IMR-90 (cell line): ENCODE measurements at regions not wholly inside any gene's neighbourhood (a gene's known extent, or its start where the extent isn't known, plus 50 kb on each side); places are given as distances from the start of the nearest gene placed in this dataset.

Experiments
- ATAC-seq: fragments of 200-7000 bp; cut with Tn5 transposase; 2 replicates; pipeline ENCODE4 v1.9.1; 2020; ENCODE audit warnings: low read depth, mild to moderate bottlenecking, moderate library complexity
- BruUV-seq: library from RNA; stranded (reverse); fragments of 400-500 nt; replicated peaks from 2 replicates; lab custom pipeline; 2021; lab: Mats Ljungman, UMichigan
- CTCF ChIA-PET: fragments of 300-600 bp; formaldehyde crosslinking; extraction: SDS; loops from one replicate; lab custom pipeline; 2021; ENCODE audit warnings: antibody characterized with exemption; lab: Yijun Ruan, JAX
- POLR2A ChIA-PET: fragments of 300-600 bp; sonication (Branson Sonifier 250); formaldehyde crosslinking; loops from one replicate; lab custom pipeline; 2022; ENCODE audit warnings: antibody characterized with exemption; ENCODE audit not compliant: unreplicated experiment; lab: Charles Lee
- DNase-seq: peaks from one replicate; pipeline ENCODE4 v3.0.0; 2013
- H2AFZ ChIP-seq: replicated peaks from 2 replicates; pipeline ENCODE3; 2013; ENCODE audit warnings: low read length, mild to moderate bottlenecking; ENCODE audit not compliant: poor library complexity
- H2AK5ac ChIP-seq: 2 replicates; pipeline ENCODE4 v1.6.1; 2013; ENCODE audit warnings: low read depth, low read length, inconsistent platforms
- H2AK9ac ChIP-seq: replicated peaks from 2 replicates; pipeline ENCODE3; 2013; ENCODE audit warnings: mild to moderate bottlenecking, low read depth, low read length, moderate library complexity; ENCODE audit not compliant: poor library complexity
- H2BK120ac ChIP-seq: 2 replicates; pipeline ENCODE4 v1.6.1; 2013; ENCODE audit warnings: low read depth, low read length, inconsistent platforms
- H2BK15ac ChIP-seq: 3 replicates; pipeline ENCODE4 v1.6.1; 2013; ENCODE audit warnings: low read depth, low read length, inconsistent platforms
- H2BK20ac ChIP-seq: 2 replicates; pipeline ENCODE4 v1.6.1; 2013; ENCODE audit warnings: low read depth, mild to moderate bottlenecking, inconsistent platforms, low read length, moderate library complexity
- H2BK5ac ChIP-seq: 2 replicates; pipeline ENCODE4 v1.6.1; 2013; ENCODE audit warnings: mild to moderate bottlenecking, low read depth, low read length, inconsistent platforms; ENCODE audit not compliant: poor library complexity, severe bottlenecking
- H3K14ac ChIP-seq: replicated peaks from 2 replicates; pipeline ENCODE4 v1.6.1; 2013; ENCODE audit warnings: low read depth, low read length, inconsistent platforms
- H3K18ac ChIP-seq: 2 replicates; pipeline ENCODE4 v1.6.1; 2013; ENCODE audit warnings: low read depth, low read length, control low read depth
- H3K23ac ChIP-seq: 2 replicates; pipeline ENCODE4 v1.6.1; 2013; ENCODE audit warnings: low read depth, low read length, inconsistent platforms
- H3K27ac ChIP-seq: 2 replicates; pipeline ENCODE4 v1.5.1; 2013; ENCODE audit warnings: mild to moderate bottlenecking, control low read depth, low read length; ENCODE audit not compliant: insufficient read depth
- H3K27me3 ChIP-seq: 2 replicates; pipeline ENCODE4 v1.6.1; 2013; ENCODE audit warnings: low read length; ENCODE audit not compliant: control insufficient read depth, insufficient read depth
- H3K36me3 ChIP-seq: 2 replicates; pipeline ENCODE4 v1.6.1; 2013; ENCODE audit warnings: low read length, mixed read lengths; ENCODE audit not compliant: control insufficient read depth, insufficient read depth
- H3K4ac ChIP-seq: 2 replicates; pipeline ENCODE4 v1.6.1; 2013; ENCODE audit warnings: low read depth, low read length, inconsistent platforms
- H3K4me1 ChIP-seq: 2 replicates; pipeline ENCODE4 v1.6.1; 2013; ENCODE audit warnings: low read length, mixed read lengths; ENCODE audit not compliant: control insufficient read depth, insufficient read depth
- H3K4me2 ChIP-seq: 2 replicates; pipeline ENCODE4 v1.6.1; 2013; ENCODE audit warnings: low read depth, mild to moderate bottlenecking, control low read depth, low read length, moderate library complexity
- H3K4me3 ChIP-seq: 2 replicates; pipeline ENCODE4 v1.5.1; 2013; ENCODE audit warnings: low read depth, mild to moderate bottlenecking, control low read depth, low read length, moderate library complexity; ENCODE audit not compliant: insufficient read depth
- H3K56ac ChIP-seq: 2 replicates; pipeline ENCODE4 v1.6.1; 2013; ENCODE audit warnings: low read length, inconsistent platforms; ENCODE audit not compliant: insufficient read depth; ENCODE audit errors: extremely low read depth
- H3K79me1 ChIP-seq, 2 experiments: 2 replicates each; pipeline ENCODE4 v1.6.1; 2013; ENCODE audit warnings: low read length in 2 of 2, inconsistent platforms in 1 of 2, low read depth in 1 of 2
- H3K9ac ChIP-seq: 2 replicates; pipeline ENCODE4 v1.6.1; 2013; ENCODE audit warnings: low read depth, low read length, control low read depth
- H3K9me1 ChIP-seq: 2 replicates; pipeline ENCODE4 v1.6.1; 2013; ENCODE audit warnings: low read length, inconsistent platforms; ENCODE audit not compliant: insufficient read depth
- H3K9me3 ChIP-seq: 2 replicates; pipeline ENCODE4 v1.6.1; 2013; ENCODE audit warnings: low read length; ENCODE audit not compliant: control insufficient read depth, insufficient read depth
- H4K20me1 ChIP-seq: 2 replicates; pipeline ENCODE4 v1.6.1; 2013; ENCODE audit warnings: low read length, inconsistent platforms; ENCODE audit not compliant: insufficient read depth
- H4K5ac ChIP-seq: 2 replicates; pipeline ENCODE4 v1.6.1; 2013; ENCODE audit warnings: mild to moderate bottlenecking, low read depth, low read length, control low read depth
- H4K8ac ChIP-seq, 2 experiments: 2 replicates each; pipeline ENCODE4 v1.6.1; 2013; ENCODE audit warnings: low read depth in 2 of 2, low read length in 2 of 2, control low read depth in 1 of 2, inconsistent platforms in 1 of 2
- H4K91ac ChIP-seq: 2 replicates; pipeline ENCODE4 v1.6.1; 2013; ENCODE audit warnings: low read depth, low read length, inconsistent platforms; ENCODE audit not compliant: insufficient read depth
- BHLHE40 ChIP-seq: fragments of 150-350 bp; IDR thresholded peaks from 2 replicates; pipeline ENCODE4 v1.6.1; 2016; ENCODE audit warnings: mild to moderate bottlenecking, low read depth, low read length
- CEBPB ChIP-seq: IDR thresholded peaks from 2 replicates; pipeline ENCODE4 v1.6.1; 2012; ENCODE audit warnings: low read depth, low read length, improper control_type of control experiment
- CHD1 ChIP-seq: IDR thresholded peaks from 2 replicates; pipeline ENCODE4 v1.6.1; 2012; ENCODE audit warnings: low read depth, low read length, improper control_type of control experiment
- CTCF ChIP-seq: conservative IDR thresholded peaks from 2 replicates; pipeline ENCODE4 v1.5.1; 2012; ENCODE audit warnings: mild to moderate bottlenecking, low read depth, low read length, improper control_type of control experiment
- ELK1 ChIP-seq: fragments of 150-350 bp; IDR thresholded peaks from 2 replicates; pipeline ENCODE4 v1.6.1; 2016; ENCODE audit warnings: low read depth, mild to moderate bottlenecking, low read length, moderate library complexity, borderline replicate concordance
- FOS ChIP-seq: fragments of 150-350 bp; IDR thresholded peaks from 2 replicates; pipeline ENCODE4 v1.6.1; 2016; ENCODE audit warnings: low read depth, low read length
- MAFK ChIP-seq: IDR thresholded peaks from 2 replicates; pipeline ENCODE4 v1.6.1; 2012; ENCODE audit warnings: low read depth, low read length, improper control_type of control experiment
- MAZ ChIP-seq: IDR thresholded peaks from 2 replicates; pipeline ENCODE4 v1.6.1; 2012; ENCODE audit warnings: low read depth, mild to moderate bottlenecking, low read length, improper control_type of control experiment, moderate library complexity, borderline replicate concordance
- MXI1 ChIP-seq: IDR thresholded peaks from 2 replicates; pipeline ENCODE4 v1.6.1; 2012; ENCODE audit warnings: low read depth, mild to moderate bottlenecking, low read length, moderate library complexity, borderline replicate concordance
- NFE2L2 ChIP-seq: fragments of 150-350 bp; IDR thresholded peaks from 2 replicates; pipeline ENCODE4 v1.6.1; 2016; ENCODE audit warnings: low read depth, mild to moderate bottlenecking, low read length
- POLR2A ChIP-seq: IDR thresholded peaks from 2 replicates; pipeline ENCODE4 v1.6.1; 2012; ENCODE audit warnings: mild to moderate bottlenecking, low read depth, low read length
- RAD21 ChIP-seq: IDR thresholded peaks from 2 replicates; pipeline ENCODE4 v1.6.1; 2012; ENCODE audit warnings: low read length, improper control_type of control experiment
- RCOR1 ChIP-seq: IDR thresholded peaks from 2 replicates; pipeline ENCODE4 v1.6.1; 2012; ENCODE audit warnings: mild to moderate bottlenecking, low read length, improper control_type of control experiment; ENCODE audit not compliant: insufficient replicate concordance
- RFX5 ChIP-seq: IDR thresholded peaks from 2 replicates; pipeline ENCODE4 v1.8.0; 2012; ENCODE audit warnings: low read depth, mild to moderate bottlenecking, low read length, moderate library complexity
- SMC3 ChIP-seq: fragments of 150-350 bp; IDR thresholded peaks from 2 replicates; pipeline ENCODE4 v1.6.1; 2016; ENCODE audit warnings: low read depth, mild to moderate bottlenecking, antibody characterized with exemption, low read length, moderate library complexity
- WGBS, 2 experiments: methylation state at CpG; one replicate each; pipeline versions ENCODE4 v1.1.5 to v1.1.7; 2013; ENCODE audit warnings: missing lambda C conversion rate in 2 of 2; ENCODE audit not compliant: insufficient read length in 1 of 2; ENCODE audit errors: extremely low coverage in 2 of 2; 5-methylcytosine and 5-hydroxymethylcytosine counted together
- dilution Hi-C: fragments of 300-500 bp; cut with HindIII; formaldehyde crosslinking; loops from one replicate; pipeline ENCODE4 v1.14.3; 2018; ENCODE audit warnings: low sequenced_read_pairs; ENCODE audit not compliant: unreplicated experiment
- in situ Hi-C: fragments of 300-500 bp; cut with MboI; formaldehyde crosslinking; loops from 3 replicates; pipeline ENCODE4 v1.14.3; 2019; ENCODE audit warnings: low sequenced_read_pairs, inconsistent platforms, mixed read lengths
- intact Hi-C: fragments of 100-400 bp; cut with micrococcal nuclease; formaldehyde crosslinking; loops from 2 replicates; pipeline ENCODE4 v1.10.0; 2022
- TF ChIP-seq, protein P1 (sequence below): fragments of 150-350 bp; IDR thresholded peaks from 2 replicates; pipeline ENCODE4 v1.6.1; 2017; ENCODE audit warnings: mild to moderate bottlenecking, antibody characterized with exemption, low read length, low read depth

- Histone ChIP-seq H3K27ac (no peak overlapping the region), H2AK5ac (no peak overlapping the region), H4K20me1 (no peaks in the 10 kb centered on the region), H3K27me3 (no peaks in the 10 kb centered on the region; the same call in 1 of the 2 replicates), H4K8ac (no peak overlapping the region), H2AK9ac (no peak overlapping the region), H3K4me3 (no peak overlapping the region), H3K4ac (no peak overlapping the region), H3K9me1 (no peaks in the 10 kb centered on the region), H3K79me1 (no peaks in the 10 kb centered on the region), H2BK15ac (no peak overlapping the region), H3K14ac (no peak overlapping the region), H3K56ac (no peak overlapping the region), H2AFZ (no peak overlapping the region), H3K9me3 (no peaks in the 10 kb centered on the region), H2BK5ac (no peak overlapping the region), H3K18ac (no peak overlapping the region), H4K91ac (no peak overlapping the region), H3K23ac (no peak overlapping the region), H2BK120ac (no peak overlapping the region), H2BK20ac (no peak overlapping the region), H3K4me2 (no peak overlapping the region), H3K9ac (no peak overlapping the region), H4K5ac (no peak overlapping the region), H3K4me1 (no peaks in the 10 kb centered on the region), H3K36me3 (no peaks in the 10 kb centered on the region)
- WGBS, 2 experiments: no CpG with 5 or more reads among the region's 2 CpGs
- ATAC-seq (no peak), DNase-seq (no peak)
- BruUV-seq: no TSS peak
- dilution Hi-C loops (no loop called here), in situ Hi-C loops (no loop called here), intact Hi-C loops (no loop called here)
- TF ChIP-seq MAFK: no peak
- no peak for TF ChIP-seq POLR2A
- no peak for TF ChIP-seq CEBPB
- TF ChIP-seq RFX5: no peak
- no peak for TF ChIP-seq CHD1
- no peak for TF ChIP-seq MAZ
- TF ChIP-seq ELK1: no peak
- TF ChIP-seq NFE2L2: no peak
- TF ChIP-seq RAD21: no peak
- no peak for TF ChIP-seq SMC3
- TF ChIP-seq RCOR1: no peak
- no peak for TF ChIP-seq BHLHE40
- TF ChIP-seq, protein P1, sequence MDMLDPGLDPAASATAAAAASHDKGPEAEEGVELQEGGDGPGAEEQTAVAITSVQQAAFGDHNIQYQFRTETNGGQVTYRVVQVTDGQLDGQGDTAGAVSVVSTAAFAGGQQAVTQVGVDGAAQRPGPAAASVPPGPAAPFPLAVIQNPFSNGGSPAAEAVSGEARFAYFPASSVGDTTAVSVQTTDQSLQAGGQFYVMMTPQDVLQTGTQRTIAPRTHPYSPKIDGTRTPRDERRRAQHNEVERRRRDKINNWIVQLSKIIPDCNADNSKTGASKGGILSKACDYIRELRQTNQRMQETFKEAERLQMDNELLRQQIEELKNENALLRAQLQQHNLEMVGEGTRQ: no peak
- TF ChIP-seq CTCF: no peak
- TF ChIP-seq MXI1: no peak
- TF ChIP-seq FOS: no peak
- ChIA-PET POLR2A (no interaction called here), CTCF (no interaction called here)
Observed at GRCh38 chr5:169367861-169368260, 66.9 kb upstream of the SLIT3 start.
